Heart right ventricle (tissue), 16 donors: ENCODE measurements at regions not wholly inside any gene's neighbourhood (a gene's known extent, or its start where the extent isn't known, plus 50 kb on each side); places are given as distances from the start of the nearest gene placed in this dataset.

Experiments used
- ATAC-seq, 8 donors: fragments of 200-7000 bp; cut with Tn5 transposase; one replicate each; pipeline ENCODE4 v1.9.1; 2020; ENCODE audit warnings: mild to moderate bottlenecking in 8 of 8, moderate library complexity in 8 of 8, moderate number of reproducible peaks in 1 of 8
- DNase-seq, 2 donors: peaks; one replicate each; pipeline ENCODE4 v3.0.0-alpha.2; 2020
- H3K27ac ChIP-seq, 10 donors: fragments of 200-600 bp; sonication (generic) in 2 of 10; one replicate each; pipeline versions ENCODE4 v1.5.0 to v1.8.0; 2020 to 2022; ENCODE audit warnings: mild to moderate bottlenecking in 3 of 10
- H3K27me3 ChIP-seq, 7 donors: fragments of 200-600 bp; one replicate each; pipeline ENCODE4 v1.8.0; 2021 to 2022; ENCODE audit warnings: mild to moderate bottlenecking in 2 of 7
- H3K36me3 ChIP-seq, 9 donors: fragments of 200-600 bp; sonication (generic) in 1 of 9; one replicate each; pipeline versions ENCODE4 v1.5.0 to v1.8.0; 2020 to 2022; ENCODE audit warnings: mild to moderate bottlenecking in 2 of 9
- H3K4me1 ChIP-seq, 9 donors: fragments of 200-600 bp; sonication (generic) in 1 of 9; one replicate each; pipeline versions ENCODE4 v1.5.0 to v1.8.0; 2020 to 2022; ENCODE audit warnings: mild to moderate bottlenecking in 4 of 9
- H3K4me3 ChIP-seq, 10 donors: fragments of 200-600 bp; sonication (generic) in 2 of 10; one replicate each; pipeline versions ENCODE4 v1.5.0 to v1.8.0; 2020 to 2022; ENCODE audit warnings: mild to moderate bottlenecking in 7 of 10, moderate library complexity in 2 of 10
- H3K9me3 ChIP-seq, 11 donors: fragments of 200-600 bp in 10 of 11; sonication (generic) in 2 of 11; one replicate each; pipeline versions ENCODE4 v1.5.0 to v1.8.0; 2013 to 2022; ENCODE audit warnings: mild to moderate bottlenecking in 2 of 11, control low read depth in 1 of 11, moderate library complexity in 1 of 11
- CTCF ChIP-seq, 9 donors: fragments of 200-600 bp; sonication (generic) in 2 of 9; IDR thresholded peaks; one replicate each; pipeline versions ENCODE4 v1.5.0 to v1.8.0; 2021 to 2022; ENCODE audit warnings: antibody characterized with exemption in 9 of 9, mild to moderate bottlenecking in 5 of 9, moderate library complexity in 1 of 9
- WGBS, 2 donors: extraction: QIAGEN DNeasy Blood & Tissue Kit; methylation state at CpG; one replicate each; pipeline ENCODE4 v1.1.7; 2013; ENCODE audit warnings: inconsistent platforms in 1 of 2; 5-methylcytosine and 5-hydroxymethylcytosine counted together
- intact Hi-C, 10 donors: fragments of 100-400 bp; cut with DNase I; formaldehyde crosslinking; loops; one replicate each; pipeline versions ENCODE4 v1.11.1 to v1.14.2; 2022
- donor health status: Arrhythmogenic right ventricular cardiomyopathy.
- donor health status: ischemic (EF 13 %, LVEDD 7.1; RV severe dilation, severe dysfunction).
- donor health status: healthy with polysubstance abuse.
- donor health status: DM: no; HTN: yes; CAD: no.
- donor health status: DM: no; HTN: no; CAD: no.
- donor health status: ischemic (EF 25% LVEDD 6.9; RV normal size, moderate dysfunction).
- donor health status: ischemic (EF 25% LVEDD 5.7; RV mildly dilated, moderate dysfunction).
- donor health status: healthy.
- donor health status: DM: yes; HTN: yes; CAD: no.
- donor health status: Ischemic cardiomyopathy.
- donor health status: ischemic (EF 35%, LVEDD 5.7; RV mildly dilated, moderate dysfunction).
- donor health status: nonischemic (EF 11% LVEDD 7.7; RV severe dilation, severe dysfunction).
- donor health status: DM: yes; HTN: yes; CAD: no.
- donor health status: PGD.
- donor health status: ischemic (EF 29% LVEDD 5.4; RV normal size, mild dysfunction).
- donor health status: nonischemic (EF 23%, LVEDD 6.1; RV moderate dilation, normal function).

- no peak overlapping the region for H3K27ac ChIP-seq
Observed at GRCh38 chr22:47777426-47777825, 1015.0 kb downstream of the TBC1D22A start.

GRCh38 chr22:47776329-47776728 is 1013.9 kb downstream of the TBC1D22A start:
- DNase-seq, result no peak
- intact Hi-C loops, result no loop called here
- no peak for TF ChIP-seq CTCF (IDR thresholded peaks at IDR 0.05)

More at GRCh38 chr22:47777426-47777825, 1015.0 kb downstream of the TBC1D22A start:
- no peaks in the 10 kb centered on the region for H3K36me3 ChIP-seq
- no peak overlapping the region for H3K4me3 ChIP-seq
- intact Hi-C loops, result no loop called here
- no peaks in the 10 kb centered on the region for H3K4me1 ChIP-seq
- no peak for ATAC-seq
- WGBS, 2 donors, result 17 to 39% methylated on average over 1 of the region's 1 CpG
- peaks cover 0 to 17% (median 2%) of the 10 kb centered on the region in 7 donors for H3K27me3 ChIP-seq
- TF ChIP-seq CTCF (IDR thresholded peaks at IDR 0.05), result no peak
- no peak for DNase-seq
- H3K9me3 ChIP-seq, result peaks cover 0 to 4% (median 0%) of the 10 kb centered on the region in 11 donors

GRCh38 chr22:47775686-47776085 is 1013.2 kb downstream of the TBC1D22A start:
- Histone ChIP-seq H3K4me1 (no peaks in the 10 kb centered on the region), H3K27ac (no peak overlapping the region), H3K4me3 (no peak overlapping the region), H3K27me3 (peaks cover 0 to 13% (median 2%) of the 10 kb centered on the region in 7 donors), H3K9me3 (peaks cover 0 to 12% (median 0%) of the 10 kb centered on the region in 11 donors), H3K36me3 (no peaks in the 10 kb centered on the region)
- WGBS, 2 donors, result 49 to 58% methylated on average over 4 of the region's 4 CpGs
- DNase-seq (no peak), ATAC-seq (no peak)
- intact Hi-C loops, result no loop called here
- no peak for TF ChIP-seq CTCF (IDR thresholded peaks at IDR 0.05)

More at GRCh38 chr22:47776329-47776728, 1013.9 kb downstream of the TBC1D22A start:
- Histone ChIP-seq H3K27ac (no peak overlapping the region), H3K4me1 (no peaks in the 10 kb centered on the region), H3K36me3 (no peaks in the 10 kb centered on the region), H3K9me3 (peaks cover 0 to 7% (median 0%) of the 10 kb centered on the region in 11 donors), H3K4me3 (no peak overlapping the region), H3K27me3 (peaks cover 0 to 17% (median 2%) of the 10 kb centered on the region in 7 donors)
- 45 to 48% methylated on average over 10 of the region's 10 CpGs for WGBS, 2 donors
- no peak for ATAC-seq

- 53 to 54% methylated on average over 4 of the region's 4 CpGs for WGBS, 2 donors
- intact Hi-C loops, result no loop called here
- DNase-seq (no peak), ATAC-seq (no peak)
- Histone ChIP-seq H3K36me3 (no peaks in the 10 kb centered on the region), H3K4me3 (no peak overlapping the region), H3K9me3 (peaks cover 0 to 12% (median 0%) of the 10 kb centered on the region in 11 donors), H3K4me1 (no peaks in the 10 kb centered on the region), H3K27ac (no peak overlapping the region), H3K27me3 (peaks cover 0 to 17% (median 2%) of the 10 kb centered on the region in 7 donors)
- no peak for TF ChIP-seq CTCF (IDR thresholded peaks at IDR 0.05)
Observed at GRCh38 chr22:47775191-47775590, 1012.7 kb downstream of the TBC1D22A start.
